ENCODE measurements at regions not wholly inside any gene's neighbourhood (a gene's known extent, or its start where the extent isn't known, plus 50 kb on each side); places are given as distances from the start of the nearest gene placed in this dataset.

DNA sequence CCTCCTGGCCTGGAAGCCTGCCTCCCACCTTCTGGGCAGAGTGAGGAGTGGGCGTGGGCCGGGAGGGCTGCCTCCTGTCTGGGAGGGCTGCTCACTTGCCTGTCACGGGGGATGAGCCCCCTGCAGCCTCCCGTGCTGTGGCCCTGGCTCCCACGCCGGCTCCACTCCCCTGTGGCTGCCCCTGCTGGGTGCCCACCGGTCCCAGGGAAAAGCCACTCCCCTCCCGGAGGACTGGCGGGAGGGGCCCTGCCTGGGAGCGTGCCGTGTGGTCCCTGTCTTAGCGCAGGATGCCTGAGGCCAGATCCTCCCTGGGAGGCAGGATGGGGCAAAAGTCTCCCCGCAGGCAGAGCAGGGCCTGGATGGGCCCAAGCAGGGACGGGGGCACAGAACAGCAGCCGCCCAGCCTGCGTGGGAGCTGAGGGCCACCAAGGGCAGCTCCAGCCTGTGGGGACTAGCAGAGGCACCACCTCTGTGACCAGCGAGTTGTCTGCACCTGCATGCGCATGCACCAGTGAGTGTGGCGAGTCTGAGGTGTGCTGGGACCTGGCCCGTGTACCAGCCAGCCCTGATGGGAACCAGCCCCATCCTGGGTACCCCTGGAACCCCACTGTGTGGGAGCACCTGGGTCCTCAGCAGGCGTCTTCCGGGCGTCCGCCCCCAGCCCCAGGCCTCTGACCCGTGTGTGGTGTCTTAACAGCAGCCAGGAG is 339.9 kb downstream of the SEC14L1 start:
- TF ChIP-seq CTCF (IDR thresholded peaks at IDR 0.05): no peak
- TF ChIP-seq, protein P1, sequence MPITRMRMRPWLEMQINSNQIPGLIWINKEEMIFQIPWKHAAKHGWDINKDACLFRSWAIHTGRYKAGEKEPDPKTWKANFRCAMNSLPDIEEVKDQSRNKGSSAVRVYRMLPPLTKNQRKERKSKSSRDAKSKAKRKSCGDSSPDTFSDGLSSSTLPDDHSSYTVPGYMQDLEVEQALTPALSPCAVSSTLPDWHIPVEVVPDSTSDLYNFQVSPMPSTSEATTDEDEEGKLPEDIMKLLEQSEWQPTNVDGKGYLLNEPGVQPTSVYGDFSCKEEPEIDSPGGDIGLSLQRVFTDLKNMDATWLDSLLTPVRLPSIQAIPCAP (CRISPR knock-in tag; IDR thresholded peaks at IDR 0.05): no peak
- no peak for TF ChIP-seq ELF4 (CRISPR knock-in tag; IDR thresholded peaks at IDR 0.05; ENCODE audit: low read depth)
- no peak for TF ChIP-seq NR3C1 (CRISPR knock-in tag; conservative IDR thresholded peaks at IDR 0.05; ENCODE audit: low read depth)

Measured in WTC11 (cell line).